ENCODE measurements at regions not wholly inside any gene's neighbourhood (a gene's known extent, or its start where the extent isn't known, plus 50 kb on each side); places are given as distances from the start of the nearest gene placed in this dataset.

GRCh38 chr14:71742485-71742884, 189.7 kb upstream of the RGS6 start:
- H3K23ac ChIP-seq (ENCODE audit: low read length): no peak overlapping the region

GRCh38 chr14:71745072-71745471, 187.2 kb upstream of the RGS6 start:
- Histone ChIP-seq H3K27me3 (ENCODE audit: insufficient read depth, low read length) (no peaks in the 10 kb centered on the region), H4K12ac (ENCODE audit: low read depth, low read length) (no peak overlapping the region), H3K4ac (ENCODE audit: low read depth, low read length) (no peak overlapping the region), H2BK120ac (ENCODE audit: insufficient read depth, low read length, poor library complexity) (no peak overlapping the region), H3K9ac (ENCODE audit: low read length) (no peak overlapping the region), H3K4me1 (ENCODE audit: control insufficient read depth in 1 of 2, insufficient read depth in 2 of 2, low read length in 2 of 2) (peaks cover 3% of the 10 kb centered on the region in 2 experiments), H3K14ac (ENCODE audit: low read length) (no peak overlapping the region), H3K36me3 (ENCODE audit: control insufficient read depth in 1 of 2, insufficient read depth in 2 of 2, low read length in 2 of 2) (no peaks in the 10 kb centered on the region), H2AFZ (ENCODE audit: insufficient read depth, low read length, poor library complexity) (no peak overlapping the region), H3K4me2 (ENCODE audit: low read length) (no peak overlapping the region), H2BK12ac (ENCODE audit: low read length) (no peak overlapping the region), H3K23ac (ENCODE audit: low read length) (no peak overlapping the region), H3K4me3 (ENCODE audit: low read depth, low read length) (no peak overlapping the region), H3K9me3 (ENCODE audit: insufficient read depth, low read depth, low read length) (peaks cover 3% of the 10 kb centered on the region), H4K8ac (ENCODE audit: low read depth, low read length) (no peak overlapping the region), H4K91ac (ENCODE audit: low read depth, low read length) (no peak overlapping the region), H3K18ac (ENCODE audit: low read length) (no peak overlapping the region), H3K79me1 (ENCODE audit: low read length) (peaks cover 1% of the 10 kb centered on the region), H3K27ac (ENCODE audit: low read depth, low read length) (no peak overlapping the region), H3K79me2 (ENCODE audit: control insufficient read depth, insufficient read depth, low read length, poor library complexity) (no peaks in the 10 kb centered on the region), H2BK5ac (ENCODE audit: low read depth, low read length, poor library complexity) (no peak overlapping the region), H2AK5ac (ENCODE audit: low read length) (no peak overlapping the region)
- no CpG with 5 or more reads among the region's 7 CpGs for WGBS (ENCODE audit: extremely low coverage, insufficient coverage, insufficient read length)
- DNase-seq: no peak

More at GRCh38 chr14:71742485-71742884, 189.7 kb upstream of the RGS6 start:
- Histone ChIP-seq H3K4me1 (ENCODE audit: control insufficient read depth in 1 of 2, insufficient read depth in 2 of 2, low read length in 2 of 2) (peaks cover 4% of the 10 kb centered on the region in 2 experiments), H2BK12ac (ENCODE audit: low read length) (no peak overlapping the region), H3K9me3 (ENCODE audit: insufficient read depth, low read depth, low read length) (no peaks in the 10 kb centered on the region), H2AK5ac (ENCODE audit: low read length) (no peak overlapping the region), H3K9ac (ENCODE audit: low read length) (no peak overlapping the region), H3K18ac (ENCODE audit: low read length) (no peak overlapping the region), H3K27me3 (ENCODE audit: insufficient read depth, low read length) (no peaks in the 10 kb centered on the region), H4K91ac (ENCODE audit: low read depth, low read length) (no peak overlapping the region), H3K4ac (ENCODE audit: low read depth, low read length) (no peak overlapping the region), H2AFZ (ENCODE audit: insufficient read depth, low read length, poor library complexity) (no peak overlapping the region), H2BK120ac (ENCODE audit: insufficient read depth, low read length, poor library complexity) (no peak overlapping the region), H3K14ac (ENCODE audit: low read length) (no peak overlapping the region), H3K4me2 (ENCODE audit: low read length) (no peak overlapping the region), H2BK5ac (ENCODE audit: low read depth, low read length, poor library complexity) (no peak overlapping the region), H3K79me2 (ENCODE audit: control insufficient read depth, insufficient read depth, low read length, poor library complexity) (no peaks in the 10 kb centered on the region), H4K12ac (ENCODE audit: low read depth, low read length) (no peak overlapping the region), H3K36me3 (ENCODE audit: control insufficient read depth in 1 of 2, insufficient read depth in 2 of 2, low read length in 2 of 2) (peaks cover 3 to 8% of the 10 kb centered on the region in 2 experiments), H4K8ac (ENCODE audit: low read depth, low read length) (no peak overlapping the region), H3K79me1 (ENCODE audit: low read length) (peaks cover 2% of the 10 kb centered on the region), H3K27ac (ENCODE audit: low read depth, low read length) (no peak overlapping the region), H3K4me3 (ENCODE audit: low read depth, low read length) (no peak overlapping the region)
- no CpG with 5 or more reads among the region's 6 CpGs for WGBS (ENCODE audit: extremely low coverage, insufficient coverage, insufficient read length)
- no peak for DNase-seq

- Histone ChIP-seq H3K79me2 (ENCODE audit: control insufficient read depth, insufficient read depth, low read length, poor library complexity) (no peaks in the 10 kb centered on the region), H4K91ac (ENCODE audit: low read depth, low read length) (no peak overlapping the region), H2BK12ac (ENCODE audit: low read length) (no peak overlapping the region), H2AFZ (ENCODE audit: insufficient read depth, low read length, poor library complexity) (no peak overlapping the region), H3K27me3 (ENCODE audit: insufficient read depth, low read length) (no peaks in the 10 kb centered on the region), H4K8ac (ENCODE audit: low read depth, low read length) (no peak overlapping the region), H3K79me1 (ENCODE audit: low read length) (no peaks in the 10 kb centered on the region), H3K36me3 (ENCODE audit: control insufficient read depth in 1 of 2, insufficient read depth in 2 of 2, low read length in 2 of 2) (no peaks in the 10 kb centered on the region), H2BK120ac (ENCODE audit: insufficient read depth, low read length, poor library complexity) (no peak overlapping the region), H3K4ac (ENCODE audit: low read depth, low read length) (no peak overlapping the region), H3K4me3 (ENCODE audit: low read depth, low read length) (no peak overlapping the region), H3K27ac (ENCODE audit: low read depth, low read length) (no peak overlapping the region), H2AK5ac (ENCODE audit: low read length) (no peak overlapping the region), H4K12ac (ENCODE audit: low read depth, low read length) (no peak overlapping the region), H3K4me2 (ENCODE audit: low read length) (no peak overlapping the region), H3K9me3 (ENCODE audit: insufficient read depth, low read depth, low read length) (peaks cover 3% of the 10 kb centered on the region), H3K14ac (ENCODE audit: low read length) (no peak overlapping the region), H3K9ac (ENCODE audit: low read length) (no peak overlapping the region), H3K23ac (ENCODE audit: low read length) (no peak overlapping the region), H2BK5ac (ENCODE audit: low read depth, low read length, poor library complexity) (no peak overlapping the region), H3K4me1 (ENCODE audit: control insufficient read depth in 1 of 2, insufficient read depth in 2 of 2, low read length in 2 of 2) (no peaks in the 10 kb centered on the region), H3K18ac (ENCODE audit: low read length) (no peak overlapping the region)
- no peak for DNase-seq
- WGBS (ENCODE audit: extremely low coverage, insufficient coverage, insufficient read length): no CpG with 5 or more reads among the region's 1 CpG
Measured at GRCh38 chr14:71748196-71748595, 184.0 kb upstream of the RGS6 start.

- H2AK5ac ChIP-seq (ENCODE audit: low read length): no peak overlapping the region
- H3K23ac ChIP-seq (ENCODE audit: low read length): no peak overlapping the region
- H3K4ac ChIP-seq (ENCODE audit: low read depth, low read length): no peak overlapping the region
- WGBS (ENCODE audit: extremely low coverage, insufficient coverage, insufficient read length): no CpG with 5 or more reads among the region's 8 CpGs
- H2BK5ac ChIP-seq (ENCODE audit: low read depth, low read length, poor library complexity): no peak overlapping the region
- no peaks in the 10 kb centered on the region for H3K36me3 ChIP-seq (ENCODE audit: control insufficient read depth in 1 of 2, insufficient read depth in 2 of 2, low read length in 2 of 2)
- H2BK120ac ChIP-seq (ENCODE audit: insufficient read depth, low read length, poor library complexity): no peak overlapping the region
- no peak for DNase-seq
- peaks cover 4% of the 10 kb centered on the region in 2 experiments for H3K4me1 ChIP-seq (ENCODE audit: control insufficient read depth in 1 of 2, insufficient read depth in 2 of 2, low read length in 2 of 2)
- peaks cover 3% of the 10 kb centered on the region for H3K79me1 ChIP-seq (ENCODE audit: low read length)
- H3K27me3 ChIP-seq (ENCODE audit: insufficient read depth, low read length): no peaks in the 10 kb centered on the region
- H3K79me2 ChIP-seq (ENCODE audit: control insufficient read depth, insufficient read depth, low read length, poor library complexity): no peaks in the 10 kb centered on the region
- H3K9ac ChIP-seq (ENCODE audit: low read length): no peak overlapping the region
- no peak overlapping the region for H3K14ac ChIP-seq (ENCODE audit: low read length)
- no peak overlapping the region for H4K8ac ChIP-seq (ENCODE audit: low read depth, low read length)
- H2AFZ ChIP-seq (ENCODE audit: insufficient read depth, low read length, poor library complexity): no peak overlapping the region
- no peak overlapping the region for H2BK12ac ChIP-seq (ENCODE audit: low read length)
- H3K18ac ChIP-seq (ENCODE audit: low read length): no peak overlapping the region
- no peak overlapping the region for H3K4me2 ChIP-seq (ENCODE audit: low read length)
- no peak overlapping the region for H4K91ac ChIP-seq (ENCODE audit: low read depth, low read length)
- no peak overlapping the region for H3K27ac ChIP-seq (ENCODE audit: low read depth, low read length)
- H3K4me3 ChIP-seq (ENCODE audit: low read depth, low read length): no peak overlapping the region
- no peak overlapping the region for H4K12ac ChIP-seq (ENCODE audit: low read depth, low read length)
- H3K9me3 ChIP-seq (ENCODE audit: insufficient read depth, low read depth, low read length): peaks cover 3% of the 10 kb centered on the region
Measured at GRCh38 chr14:71749613-71750238, 182.5 kb upstream of the RGS6 start.
